ENCODE measurements at regions not wholly inside any gene's neighbourhood (a gene's known extent, or its start where the extent isn't known, plus 50 kb on each side); places are given as distances from the start of the nearest gene placed in this dataset.

DNA sequence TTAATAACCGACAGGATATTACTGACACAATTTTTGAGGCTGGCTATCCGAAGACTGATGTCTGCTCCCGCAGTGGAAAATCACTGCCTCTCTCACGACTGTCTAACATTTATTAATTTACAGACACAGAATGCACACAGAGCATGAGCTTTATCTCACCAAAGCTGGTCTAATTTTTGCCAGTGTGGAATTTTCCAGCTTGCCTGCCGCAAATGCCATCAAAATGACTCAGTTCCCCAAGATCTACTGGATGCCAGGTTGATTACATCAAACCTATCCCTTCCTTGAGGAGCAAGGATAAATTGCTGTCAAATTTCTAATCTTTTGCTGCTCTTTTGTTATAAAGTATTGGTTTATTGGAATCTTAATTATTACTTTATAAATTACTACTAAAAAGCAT is 1775.1 kb upstream of the PCDH20 start:
- DNase-seq (ENCODE audit: extremely low read depth, low read depth), result no peak
- TF ChIP-seq, protein P1, sequence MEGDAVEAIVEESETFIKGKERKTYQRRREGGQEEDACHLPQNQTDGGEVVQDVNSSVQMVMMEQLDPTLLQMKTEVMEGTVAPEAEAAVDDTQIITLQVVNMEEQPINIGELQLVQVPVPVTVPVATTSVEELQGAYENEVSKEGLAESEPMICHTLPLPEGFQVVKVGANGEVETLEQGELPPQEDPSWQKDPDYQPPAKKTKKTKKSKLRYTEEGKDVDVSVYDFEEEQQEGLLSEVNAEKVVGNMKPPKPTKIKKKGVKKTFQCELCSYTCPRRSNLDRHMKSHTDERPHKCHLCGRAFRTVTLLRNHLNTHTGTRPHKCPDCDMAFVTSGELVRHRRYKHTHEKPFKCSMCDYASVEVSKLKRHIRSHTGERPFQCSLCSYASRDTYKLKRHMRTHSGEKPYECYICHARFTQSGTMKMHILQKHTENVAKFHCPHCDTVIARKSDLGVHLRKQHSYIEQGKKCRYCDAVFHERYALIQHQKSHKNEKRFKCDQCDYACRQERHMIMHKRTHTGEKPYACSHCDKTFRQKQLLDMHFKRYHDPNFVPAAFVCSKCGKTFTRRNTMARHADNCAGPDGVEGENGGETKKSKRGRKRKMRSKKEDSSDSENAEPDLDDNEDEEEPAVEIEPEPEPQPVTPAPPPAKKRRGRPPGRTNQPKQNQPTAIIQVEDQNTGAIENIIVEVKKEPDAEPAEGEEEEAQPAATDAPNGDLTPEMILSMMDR (IDR thresholded peaks at IDR 0.05; ENCODE audit: low read depth, low read length), result no peak

DNA sequence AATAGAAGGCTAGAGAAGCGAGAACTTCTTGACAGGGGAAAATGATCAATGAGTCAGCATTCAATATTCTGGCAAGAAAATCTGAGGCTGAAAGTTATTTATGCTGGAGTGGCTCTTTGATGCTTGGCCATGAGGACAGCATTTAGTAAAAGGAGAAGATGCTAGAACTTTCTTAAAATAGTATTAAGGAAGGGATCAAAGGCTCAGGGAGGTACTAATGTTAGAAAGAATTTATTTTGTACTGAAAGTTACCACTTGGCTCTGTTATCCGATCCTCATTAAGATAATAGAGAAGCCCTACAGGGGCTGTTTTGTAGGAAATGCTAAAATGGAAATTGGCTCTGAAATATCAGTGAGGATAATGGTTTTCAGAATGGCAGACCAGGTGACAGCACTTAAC is 1774.6 kb upstream of the PCDH20 start:
- TF ChIP-seq, protein P1 (IDR thresholded peaks at IDR 0.05; ENCODE audit: low read depth, low read length), result no peak
- DNase-seq (ENCODE audit: extremely low read depth, low read depth), result no peak

DNA sequence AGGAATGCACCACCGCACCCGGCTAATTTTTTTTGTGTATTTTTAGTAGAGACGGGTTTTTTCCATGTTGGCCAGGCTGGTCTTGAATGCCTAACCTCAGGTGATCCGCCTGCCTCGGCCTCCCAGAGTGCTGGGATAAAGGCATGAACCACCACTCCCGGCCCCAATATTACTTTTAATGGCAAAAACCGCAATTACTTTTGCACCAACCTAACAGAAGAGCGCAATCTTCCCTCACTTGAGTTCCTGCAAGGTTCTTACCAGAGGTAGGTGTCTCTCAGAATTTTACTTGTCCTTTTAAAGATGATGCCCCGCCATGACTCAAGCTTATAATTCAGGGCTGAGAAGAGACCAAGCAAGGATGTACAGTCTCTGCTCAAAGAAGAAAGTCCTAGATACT is 1774.1 kb upstream of the PCDH20 start:
- TF ChIP-seq, protein P1 (IDR thresholded peaks at IDR 0.05; ENCODE audit: low read depth, low read length), result no peak
- DNase-seq (ENCODE audit: extremely low read depth, low read depth), result no peak

DNA sequence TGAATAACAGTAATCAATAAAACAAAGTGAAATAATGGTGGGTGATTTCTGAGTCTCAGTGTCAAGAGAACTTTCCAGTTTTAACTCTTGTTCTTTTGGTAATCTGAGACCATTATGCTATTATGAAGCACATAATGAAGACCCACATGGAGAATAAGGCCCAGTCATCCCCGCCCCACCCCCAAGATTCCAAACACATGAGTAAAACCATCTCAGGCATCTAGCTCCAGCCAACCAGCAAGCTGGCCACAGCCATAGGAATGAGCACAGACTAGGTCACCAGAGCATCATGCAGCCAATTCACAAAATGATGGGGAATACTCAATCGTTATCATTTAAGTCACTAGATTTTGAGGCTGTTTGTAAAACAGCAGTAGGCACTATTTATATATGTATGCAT is 1769.0 kb upstream of the PCDH20 start:
- TF ChIP-seq, protein P1 (IDR thresholded peaks at IDR 0.05; ENCODE audit: low read depth, low read length), result no peak
- DNase-seq (ENCODE audit: extremely low read depth, low read depth), result no peak

DNA sequence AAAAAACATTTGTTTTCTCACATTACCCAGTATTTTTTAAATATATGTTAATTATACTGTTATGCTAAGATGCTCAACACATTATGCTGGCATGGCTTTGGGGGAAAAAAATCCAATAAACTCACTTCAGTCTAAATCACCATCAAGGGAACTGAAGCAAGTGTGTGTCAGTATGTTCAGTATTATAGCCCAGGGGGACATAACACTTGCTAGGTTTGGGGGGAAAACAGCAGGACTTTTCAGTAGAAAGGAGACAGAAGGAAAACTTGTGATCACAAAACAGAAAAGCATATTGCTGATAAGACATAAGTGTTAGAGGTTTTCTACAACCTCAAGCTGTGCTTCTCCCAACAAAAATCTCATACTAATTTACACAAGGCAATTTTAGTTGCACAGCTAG is 1759.9 kb upstream of the PCDH20 start:
- TF ChIP-seq, protein P1 (IDR thresholded peaks at IDR 0.05; ENCODE audit: low read depth, low read length), result no peak
- DNase-seq (ENCODE audit: extremely low read depth, low read depth), result no peak

DNA sequence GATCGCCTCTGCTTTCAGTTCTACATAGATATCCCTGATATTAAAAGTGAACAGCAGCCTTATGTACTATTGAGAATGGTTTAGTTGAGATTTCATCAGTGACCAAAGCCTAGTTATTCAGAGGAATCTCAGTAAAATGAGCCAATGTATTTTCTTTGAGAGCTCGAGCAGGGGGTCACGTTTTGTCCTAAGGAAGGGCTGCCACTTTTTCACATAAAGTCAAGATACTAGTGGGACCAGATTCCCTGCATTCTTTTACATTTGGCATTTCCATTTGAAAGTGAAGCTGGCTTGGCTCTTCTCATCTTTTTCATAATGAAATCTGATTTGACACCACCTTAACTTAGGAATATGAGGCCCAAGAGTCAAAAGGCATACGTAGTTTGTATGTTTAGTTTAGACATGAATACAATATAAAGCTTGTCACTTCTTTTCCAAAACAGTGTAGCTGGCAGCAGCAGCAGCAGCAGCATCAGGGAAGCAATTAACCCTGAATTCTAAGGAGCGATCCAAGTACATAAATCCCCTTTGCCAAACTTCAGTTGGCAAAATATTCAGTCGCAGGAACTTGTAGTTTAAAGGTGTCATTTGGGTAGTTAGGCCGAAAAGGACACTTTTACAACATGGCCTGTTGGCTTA is 1752.2 kb upstream of the PCDH20 start:
- TF ChIP-seq, protein P1 (IDR thresholded peaks at IDR 0.05; ENCODE audit: low read depth, low read length), result no peak
- DNase-seq (ENCODE audit: extremely low read depth, low read depth), result no peak

DNA sequence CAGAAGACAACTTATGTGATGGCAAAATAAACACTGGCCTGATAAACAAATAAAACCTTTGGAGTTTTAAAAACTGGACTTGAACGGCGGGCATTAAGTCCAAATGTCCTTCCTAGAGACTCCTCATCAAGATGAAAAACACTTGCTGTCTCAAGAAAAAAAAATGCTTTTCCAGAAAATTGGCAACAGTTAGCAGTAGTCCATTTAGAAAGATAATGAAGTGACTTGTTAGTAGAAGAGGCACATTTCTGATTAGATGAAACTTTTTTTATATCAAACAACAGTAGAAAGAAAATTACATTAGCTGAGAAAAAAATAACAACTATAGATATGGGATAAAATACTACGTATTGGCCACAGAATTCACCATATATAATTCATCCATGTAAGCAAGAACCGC is 1750.7 kb upstream of the PCDH20 start:
- no peak for DNase-seq (ENCODE audit: extremely low read depth, low read depth)
- TF ChIP-seq, protein P1 (IDR thresholded peaks at IDR 0.05; ENCODE audit: low read depth, low read length), result no peak

All from AG09319 (cell line).